Stimulated activated CD8-positive, alpha-beta memory T cell treated with anti-CD3 and anti-CD28 coated beads, Interleukin-7, amount 100 ng/mL, for 4 hours (primary cell): ENCODE measurements at regions not wholly inside any gene's neighbourhood (a gene's known extent, or its start where the extent isn't known, plus 50 kb on each side); places are given as distances from the start of the nearest gene placed in this dataset.
"Not testable (repeated sequence)": the region's sequence is repeated elsewhere in the genome, so short reads cannot be mapped to it uniquely, and the experiment has no call there.

ENCODE experiments used
- DNase-seq, 2 donors: peaks; one replicate each; pipeline ENCODE4 v3.0.0-alpha.2; 2020; ENCODE audit warnings: low read depth in 2 of 2

- DNase-seq = no peak
Measured at GRCh38 chr6:6412700-6413099, 92.2 kb upstream of the F13A1 start.

DNA sequence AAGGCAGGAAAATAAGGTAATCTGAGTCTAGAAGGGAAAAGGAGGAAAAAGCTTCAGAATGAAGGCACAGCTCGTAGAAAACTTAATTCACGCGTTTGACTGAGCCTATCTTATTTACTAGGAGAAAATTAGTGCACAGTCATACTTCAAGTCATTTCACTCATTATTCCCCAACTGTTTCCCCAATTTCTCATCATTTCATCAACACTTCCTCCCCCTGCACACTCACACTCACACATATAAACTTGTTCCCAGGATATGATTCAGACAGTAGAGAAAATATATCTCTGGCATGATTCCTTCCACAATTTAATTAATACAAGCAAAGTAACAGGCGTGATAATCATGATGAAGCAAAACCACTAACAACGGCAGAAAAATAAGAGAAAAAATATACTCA lies 94.5 kb upstream of the F13A1 start:
- no peak for DNase-seq

DNA sequence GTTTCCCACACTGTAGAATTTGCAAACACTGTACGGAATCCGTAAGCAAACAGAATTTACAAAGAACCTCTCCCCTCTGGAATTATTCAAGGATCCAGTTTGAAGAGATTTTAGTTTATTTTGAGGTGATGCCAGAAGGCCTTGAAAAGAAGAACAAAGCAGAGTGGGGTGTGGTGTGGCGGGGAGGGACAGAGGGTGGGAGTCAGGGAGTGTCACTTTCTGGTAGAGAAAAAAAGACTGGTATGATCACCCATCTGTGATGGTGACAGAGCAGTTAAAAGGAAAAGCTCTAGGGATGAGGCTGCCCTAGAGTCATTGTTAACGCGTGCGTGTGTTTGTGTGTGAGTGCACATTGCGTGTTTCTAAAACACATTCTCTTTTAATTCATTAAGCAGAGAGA lies 97.0 kb upstream of the F13A1 start:
- no peak for DNase-seq

DNA sequence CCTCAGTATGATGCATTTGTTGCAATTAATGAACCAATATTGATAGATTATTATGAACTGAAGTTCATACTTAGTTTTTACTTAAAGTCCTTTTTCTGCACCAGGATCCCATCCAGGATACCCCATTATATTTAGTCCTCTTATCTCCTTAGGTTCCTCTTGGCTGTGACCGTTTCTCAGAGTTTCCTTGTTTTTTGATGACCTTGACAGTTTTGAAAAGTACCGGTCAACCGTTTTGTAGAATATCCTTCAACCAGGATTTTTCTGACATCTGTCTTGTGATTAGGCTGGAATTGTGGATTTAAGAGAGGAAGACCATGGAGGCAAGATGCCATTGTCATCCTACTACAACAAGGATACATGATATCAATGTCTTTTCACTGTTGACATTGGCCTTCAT lies 98.0 kb upstream of the F13A1 start:
- no peak for DNase-seq

- DNase-seq = no peak
Measured at GRCh38 chr6:6420107-6420506, 99.6 kb upstream of the F13A1 start.

- DNase-seq = no peak
Measured at GRCh38 chr6:6434151-6434550, 113.7 kb upstream of the F13A1 start.

- no peak for DNase-seq
Measured at GRCh38 chr6:6434723-6435122, 114.3 kb upstream of the F13A1 start.

GRCh38 chr6:6436366-6436765 lies 115.9 kb upstream of the F13A1 start:
- DNase-seq = no peak

DNA sequence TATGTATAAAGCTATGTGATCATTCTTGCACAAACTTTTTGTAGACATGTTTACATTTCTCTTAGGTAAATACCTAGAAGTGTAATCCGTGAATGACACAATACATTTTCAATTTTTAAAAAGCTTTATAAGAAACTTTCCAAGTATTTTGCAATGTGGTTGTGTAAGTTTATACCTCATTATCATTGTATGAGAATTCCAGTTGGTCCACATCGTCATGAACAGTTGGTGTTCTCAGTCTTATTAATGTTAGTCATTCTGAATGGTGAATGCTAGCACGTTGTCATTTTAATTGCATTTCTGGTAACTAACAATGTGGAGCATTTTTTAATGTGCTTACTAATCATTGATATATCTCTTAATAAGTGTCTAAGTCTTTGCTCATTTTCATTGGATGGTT lies 116.5 kb upstream of the F13A1 start:
- no peak for DNase-seq

- no peak for DNase-seq
Measured at GRCh38 chr6:6438286-6438685, 117.8 kb upstream of the F13A1 start.

DNA sequence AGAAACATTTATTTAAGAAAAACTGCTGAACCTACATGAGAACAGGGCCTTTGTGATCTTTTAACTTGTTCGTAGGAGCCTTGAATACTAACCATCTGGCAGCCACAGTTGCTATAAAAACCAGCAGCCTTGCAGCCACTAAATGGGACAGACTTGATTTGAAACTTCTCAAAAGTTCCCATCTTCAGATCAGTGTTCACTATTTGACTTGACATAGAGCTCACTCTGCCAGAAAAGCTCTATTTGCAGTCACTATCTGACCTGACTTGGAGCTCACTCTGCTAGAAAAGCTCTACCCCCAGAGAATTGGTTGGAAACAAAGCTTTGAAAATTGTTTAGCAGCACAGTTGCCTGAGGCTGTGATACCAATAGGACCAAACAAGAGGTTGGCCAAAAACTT lies 119.3 kb upstream of the F13A1 start:
- no peak for DNase-seq

GRCh38 chr6:6452002-6452401 lies 131.5 kb upstream of the F13A1 start:
- DNase-seq = no peak

- no peak for DNase-seq
Measured at GRCh38 chr6:6453186-6453585, 132.7 kb upstream of the F13A1 start.

DNA sequence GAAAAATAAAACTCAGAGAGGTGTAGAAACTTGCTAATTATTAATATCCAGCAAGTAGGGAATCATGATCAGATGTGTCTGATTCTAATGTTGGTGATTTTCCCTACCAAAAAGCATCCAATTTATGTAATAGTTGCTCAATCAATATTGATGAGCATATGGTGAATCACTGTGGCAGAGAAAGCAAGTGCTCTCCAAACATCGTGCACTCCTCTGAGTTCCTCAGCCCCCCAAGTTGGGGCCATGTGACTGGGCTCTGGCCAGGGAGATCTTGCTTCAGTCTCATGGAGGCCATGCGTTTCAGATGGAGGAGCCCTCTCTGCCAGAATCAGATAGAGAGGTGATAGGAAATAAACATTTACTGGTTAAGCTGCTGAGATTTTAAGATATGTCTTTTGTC lies 133.2 kb upstream of the LY86 start:
- DNase-seq = no peak

DNA sequence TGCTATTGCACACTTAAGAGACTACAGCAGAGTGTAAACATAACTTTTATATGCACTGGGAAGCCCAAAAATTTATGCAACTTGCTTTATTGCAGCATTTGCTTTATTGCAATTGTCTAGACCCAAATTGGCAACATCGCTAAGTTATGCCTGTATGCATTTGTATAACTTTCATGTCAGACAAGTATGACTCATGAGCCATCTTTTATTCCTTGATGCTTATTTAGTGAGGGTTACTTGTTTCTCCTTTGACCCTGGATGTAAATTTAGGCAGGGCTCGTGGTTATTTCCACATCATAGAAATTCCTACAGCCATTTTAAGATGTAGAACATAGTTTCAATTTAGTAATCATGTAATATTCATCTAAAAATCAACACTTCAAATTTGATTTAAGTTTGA lies 130.3 kb upstream of the LY86 start:
- DNase-seq = no peak

GRCh38 chr6:6459963-6460362 lies 128.6 kb upstream of the LY86 start:
- not testable (repeated sequence) for DNase-seq

DNA sequence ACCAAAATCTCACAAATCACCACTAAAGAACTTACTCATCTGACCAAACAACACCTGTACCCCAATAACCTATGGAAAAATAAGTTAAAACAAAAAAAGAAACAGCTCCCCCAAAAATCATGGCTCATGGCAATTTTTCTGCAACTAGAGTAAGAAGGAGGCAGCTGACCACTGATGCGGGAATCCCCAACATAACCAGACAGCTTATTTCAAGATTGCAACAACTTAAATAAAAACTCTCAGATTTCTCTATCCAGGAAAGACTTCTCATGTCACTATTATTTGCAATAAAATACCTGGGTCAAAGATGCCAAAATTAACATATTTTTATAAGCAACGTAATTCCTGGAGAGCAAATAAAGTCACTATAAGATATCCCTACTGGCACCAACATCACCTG lies 128.1 kb upstream of the LY86 start:
- no peak for DNase-seq

DNA sequence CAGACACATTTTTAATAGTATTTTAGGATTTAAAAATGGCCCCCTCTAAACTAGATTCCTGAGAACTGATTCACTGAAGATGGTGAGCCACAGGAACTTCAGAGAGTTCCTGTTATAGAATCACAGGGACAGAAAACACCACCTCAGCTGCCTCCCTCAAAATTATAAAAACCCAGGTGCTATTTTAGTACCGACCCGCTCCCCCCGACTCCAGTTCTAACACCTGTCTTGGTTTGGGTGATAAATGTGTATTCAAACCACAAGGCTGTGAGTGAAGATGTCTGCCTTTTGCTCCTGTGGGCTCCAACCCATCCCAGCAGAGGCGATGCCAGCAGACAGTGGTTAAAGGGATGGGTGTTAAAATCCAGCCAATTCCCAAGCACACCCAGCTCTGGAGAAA lies 127.4 kb upstream of the LY86 start:
- no peak for DNase-seq

- no peak for DNase-seq
Measured at GRCh38 chr6:6466967-6467761, 121.4 kb upstream of the LY86 start.

GRCh38 chr6:6469074-6469473 lies 119.4 kb upstream of the LY86 start:
- no peak for DNase-seq

DNA sequence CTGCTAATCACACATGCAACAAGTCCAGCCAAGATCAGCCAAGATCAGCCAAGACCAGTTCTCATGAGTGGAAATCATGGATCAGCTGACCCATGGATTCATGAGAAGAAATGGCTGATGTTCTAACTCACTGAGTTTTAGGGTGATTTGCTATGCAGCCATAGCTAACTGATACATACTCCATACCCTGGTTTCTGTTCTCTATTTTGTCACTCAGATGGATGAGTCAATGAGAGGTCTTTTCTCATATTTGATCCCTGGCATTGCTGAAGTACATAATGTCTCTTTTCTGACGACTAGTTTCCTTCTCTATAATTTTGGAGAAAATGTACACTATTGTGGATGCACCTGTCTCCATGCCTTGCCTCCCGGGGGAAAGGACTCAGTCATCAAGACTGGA lies 118.4 kb upstream of the LY86 start:
- DNase-seq = no peak

- DNase-seq = no peak
Measured at GRCh38 chr6:6471276-6471675, 117.2 kb upstream of the LY86 start.

GRCh38 chr6:6474170-6474920 lies 114.2 kb upstream of the LY86 start:
- no peak for DNase-seq
